Left forelimb (tissue), 1 donor: ENCODE measurements at regions not wholly inside any gene's neighbourhood (a gene's known extent, or its start where the extent isn't known, plus 50 kb on each side); places are given as distances from the start of the nearest gene placed in this dataset.

Source experiments
- DNase-seq: peaks from one replicate; pipeline ENCODE4 v3.0.0-alpha.2; 2018; ENCODE audit warnings: low spot score

- DNase-seq, result no peak
These were observed 80.4 kb downstream of the MICALL2 start for GRCh38 chr7:1378610-1379601.

GRCh38 chr7:1380231-1380815, 78.9 kb downstream of the MICALL2 start:
- DNase-seq, result no peak

DNA sequence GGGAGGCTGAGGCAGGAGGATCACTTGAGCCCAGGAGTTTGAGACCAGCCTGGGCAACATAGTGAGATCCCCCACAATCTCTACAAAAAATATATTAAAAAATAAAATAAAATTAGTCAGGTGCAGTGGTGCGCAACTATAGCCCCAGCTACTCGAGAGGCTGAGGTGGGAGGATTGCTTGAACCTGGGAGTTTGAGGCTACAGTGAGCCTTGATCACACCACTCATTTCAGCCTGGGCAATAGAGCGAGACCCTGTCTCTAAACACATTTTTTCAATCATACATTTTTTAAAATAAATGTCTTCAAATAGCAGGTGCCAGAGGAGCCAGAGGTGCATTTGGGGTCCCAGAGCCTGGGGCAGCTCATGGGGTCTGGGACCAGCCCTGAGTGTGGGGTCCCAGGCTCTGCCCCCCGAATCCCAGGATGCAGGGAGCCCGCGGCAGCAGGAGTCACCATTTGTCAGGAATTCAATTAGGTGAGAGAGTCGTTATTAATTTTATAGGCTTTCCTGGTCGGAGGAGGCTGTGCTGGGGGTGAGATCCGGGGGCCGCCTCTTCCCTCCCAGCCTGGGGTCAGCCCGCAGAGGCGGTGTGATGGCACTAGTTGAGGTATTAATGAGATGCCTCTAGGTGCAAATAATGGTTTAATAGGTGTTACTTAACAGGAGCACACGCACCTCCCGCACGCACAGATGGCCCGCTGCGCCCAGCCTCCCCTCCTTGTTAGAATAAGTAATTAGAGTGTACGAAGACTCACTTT, 78.3 kb downstream of the MICALL2 start:
- no peak for DNase-seq

- no peak for DNase-seq
These were observed 76.5 kb downstream of the MICALL2 start for GRCh38 chr7:1382553-1383397.

- no peak for DNase-seq
These were observed 75.7 kb downstream of the MICALL2 start for GRCh38 chr7:1383398-1384112.

GRCh38 chr7:1384113-1384415, 75.2 kb downstream of the MICALL2 start:
- no peak for DNase-seq
